A549 (cell line): ENCODE measurements at regions not wholly inside any gene's neighbourhood (a gene's known extent, or its start where the extent isn't known, plus 50 kb on each side); places are given as distances from the start of the nearest gene placed in this dataset.

ENCODE experiments used
- ATAC-seq, 2 experiments: fragments of 200-7000 bp in 1 of 2; fragments of >200 bp in 1 of 2; cut with Nextera tagmentation in 1 of 2; cut with Tn5 transposase in 1 of 2; 3 replicates each; pipeline versions ENCODE4 v1.8.0 to v1.9.1; 2018 to 2020; ENCODE audit warnings: mild to moderate bottlenecking in 1 of 2, moderate library complexity in 1 of 2
- CTCF ChIA-PET: fragments of 300-600 bp; sonication (Branson Sonifier 250); formaldehyde crosslinking; extraction: SDS; loops from one replicate; lab custom pipeline; 2021; ENCODE audit warnings: antibody characterized with exemption, inconsistent platforms; lab: Yijun Ruan, JAX
- POLR2A ChIA-PET: fragments of 350-600 bp; formaldehyde crosslinking; extraction: SDS; loops from one replicate; lab custom pipeline; 2021; ENCODE audit warnings: antibody characterized with exemption, inconsistent platforms; lab: Yijun Ruan, JAX
- DNase-seq, 2 experiments: peaks; one replicate each; pipeline versions ENCODE4 v3.0.0 to v3.0.0-alpha.2; 2011 to 2016; ENCODE audit warnings: low read depth in 1 of 2, low spot score in 1 of 2
- FAIRE-seq: peaks from 2 replicates; lab custom pipeline; 2011; peaks lifted over from hg19 to GRCh38; lab: Jason Lieb, UNC
- H3K27ac ChIP-seq, 2 experiments: fragments of >200 bp; sonication (Bioruptor Twin); formaldehyde crosslinking; 3 replicates each; pipeline ENCODE4 v1.5.1; 2016 to 2017
- H3K4me1 ChIP-seq: fragments of >200 bp; sonication (Bioruptor Twin); formaldehyde crosslinking; 3 replicates; pipeline ENCODE4 v1.6.1; 2016
- H3K4me2 ChIP-seq: fragments of >200 bp; sonication (Bioruptor Twin); formaldehyde crosslinking; 3 replicates; pipeline ENCODE4 v1.6.1; 2016
- H3K4me3 ChIP-seq: fragments of >200 bp; sonication (Bioruptor Twin); formaldehyde crosslinking; 3 replicates; pipeline ENCODE4 v1.5.1; 2016
- H3K9me3 ChIP-seq: fragments of >200 bp; sonication (Bioruptor Twin); formaldehyde crosslinking; 3 replicates; pipeline ENCODE4 v1.6.1; 2016
- ATOH8 ChIP-seq: fragments of 250-450 bp; sonication (Bioruptor Pico); IDR thresholded peaks from 2 replicates; pipeline ENCODE4 v1.5.0; 2020; ENCODE audit warnings: low read depth, mild to moderate bottlenecking, moderate library complexity
- CBX8 ChIP-seq: fragments of 200-600 bp; sonication (generic); IDR thresholded peaks from 2 replicates; pipeline ENCODE4 v1.6.1; 2016
- CEBPB ChIP-seq, 2 experiments: fragments of >200 bp in 1 of 2; sonication (Bioruptor Twin) in 1 of 2; formaldehyde crosslinking in 1 of 2; IDR thresholded peaks; 2 replicates each; pipeline ENCODE4 v1.6.1; 2012 to 2016
- CTCF ChIP-seq: fragments of >200 bp; sonication (Bioruptor Twin); formaldehyde crosslinking; IDR thresholded peaks from 3 replicates; pipeline ENCODE4 v1.5.1; 2016
- E2F6 ChIP-seq: IDR thresholded peaks from 2 replicates; pipeline ENCODE4 v1.6.1; 2012; ENCODE audit warnings: low read depth, borderline replicate concordance
- EHF ChIP-seq: fragments of 250-450 bp; sonication (Bioruptor Pico); IDR thresholded peaks from 2 replicates; pipeline ENCODE4 v1.5.0; 2020; ENCODE audit warnings: mild to moderate bottlenecking
- ESRRA ChIP-seq: fragments of 150-350 bp; IDR thresholded peaks from 2 replicates; pipeline ENCODE4 v1.6.1; 2014; ENCODE audit warnings: mild to moderate bottlenecking, low read length, borderline replicate concordance
- FOSB ChIP-seq: fragments of 250-450 bp; sonication (Bioruptor Pico); IDR thresholded peaks from 2 replicates; pipeline ENCODE4 v1.5.0; 2020; ENCODE audit warnings: mild to moderate bottlenecking, moderate library complexity
- FOSL2 ChIP-seq, 2 experiments: fragments of 450-650 bp in 1 of 2; fragments of >200 bp in 1 of 2; sonication (Bioruptor Twin) in 1 of 2; formaldehyde crosslinking; IDR thresholded peaks; 2 replicates each; pipeline versions ENCODE4 v1.5.0 to v1.6.1; 2016 to 2020; ENCODE audit warnings: mild to moderate bottlenecking in 1 of 2, moderate library complexity in 1 of 2
- FOXS1 ChIP-seq: fragments of 250-450 bp; sonication (Bioruptor Pico); IDR thresholded peaks from 2 replicates; pipeline ENCODE4 v1.5.0; 2020; ENCODE audit warnings: mild to moderate bottlenecking, moderate library complexity
- GATA3 ChIP-seq: IDR thresholded peaks from 2 replicates; pipeline ENCODE4 v1.6.1; 2012; ENCODE audit warnings: borderline replicate concordance
- HDAC2 ChIP-seq: fragments of 200-600 bp; sonication (generic); IDR thresholded peaks from 2 replicates; pipeline ENCODE4 v1.6.1; 2016
- HEYL ChIP-seq: fragments of 250-450 bp; sonication (Bioruptor Pico); IDR thresholded peaks from 2 replicates; pipeline ENCODE4 v1.8.0; 2021; ENCODE audit warnings: mild to moderate bottlenecking, moderate library complexity
- HMGXB4 ChIP-seq: fragments of 250-450 bp; sonication (Bioruptor Pico); IDR thresholded peaks from 2 replicates; pipeline ENCODE4 v1.5.0; 2021; ENCODE audit warnings: mild to moderate bottlenecking, moderate library complexity, borderline replicate concordance
- JUN ChIP-seq, 2 experiments: fragments of >200 bp; sonication (Bioruptor Twin); formaldehyde crosslinking; IDR thresholded peaks; 2 replicates in 1 of 2; 3 replicates in 1 of 2; pipeline ENCODE4 v1.6.1; 2016 to 2017
- KDM1A ChIP-seq: fragments of 200-600 bp; sonication (generic); IDR thresholded peaks from 2 replicates; pipeline ENCODE4 v1.6.1; 2016; ENCODE audit warnings: low read depth, mild to moderate bottlenecking
- KDM5A ChIP-seq: fragments of 200-600 bp; sonication (generic); IDR thresholded peaks from 2 replicates; pipeline ENCODE4 v1.6.1; 2016; ENCODE audit warnings: antibody characterized with exemption, mild to moderate bottlenecking
- MAX ChIP-seq: IDR thresholded peaks from 2 replicates; pipeline ENCODE4 v1.6.1; 2012
- NFE2L2 ChIP-seq: fragments of 150-350 bp; conservative IDR thresholded peaks from 2 replicates; pipeline ENCODE4 v1.6.1; 2014; ENCODE audit warnings: low read length
- NPAS2 ChIP-seq: fragments of 250-450 bp; sonication (Bioruptor Pico); IDR thresholded peaks from 2 replicates; pipeline ENCODE4 v1.8.0; 2022; ENCODE audit warnings: mild to moderate bottlenecking, moderate library complexity, borderline replicate concordance
- PBX3 ChIP-seq: IDR thresholded peaks from 2 replicates; pipeline ENCODE4 v1.6.1; 2012
- PHF8 ChIP-seq: fragments of 200-600 bp; sonication (generic); IDR thresholded peaks from 2 replicates; pipeline ENCODE4 v1.6.1; 2016; ENCODE audit warnings: low read depth, mild to moderate bottlenecking, antibody characterized with exemption, moderate library complexity, borderline replicate concordance
- SMC3 ChIP-seq: fragments of >200 bp; sonication (Bioruptor Twin); formaldehyde crosslinking; IDR thresholded peaks from 3 replicates; pipeline ENCODE4 v1.6.1; 2018; ENCODE audit warnings: inconsistent platforms
- ZSCAN20 ChIP-seq: fragments of 250-450 bp; sonication (Bioruptor Pico); IDR thresholded peaks from 2 replicates; pipeline ENCODE4 v1.8.0; 2022; ENCODE audit warnings: mild to moderate bottlenecking, moderate library complexity
- WGBS: methylation state at CpG from one replicate; pipeline ENCODE4 v1.1.6; 2017; ENCODE audit errors: missing lambda C conversion rate; 5-methylcytosine and 5-hydroxymethylcytosine counted together

- Histone ChIP-seq H3K4me2 (no peak overlapping the region), H3K4me1 (no peaks in the 10 kb centered on the region), H3K27ac (no peak overlapping the region), H3K9me3 (no peaks in the 10 kb centered on the region), H3K4me3 (no peak overlapping the region)
- TF ChIP-seq ZSCAN20 (CRISPR knock-in tag): no peak
- TF ChIP-seq E2F6: no peak
- no peak for TF ChIP-seq HEYL
- no peak for TF ChIP-seq JUN (IDR thresholded peaks at IDR 0.05)
- no peak for TF ChIP-seq FOXS1 (CRISPR knock-in tag)
- no peak for TF ChIP-seq CEBPB (IDR thresholded peaks at IDR 0.05)
- no peak for TF ChIP-seq FOSB (CRISPR knock-in tag)
- TF ChIP-seq HDAC2: no peak
- TF ChIP-seq KDM5A: no peak
- TF ChIP-seq PHF8: no peak
- TF ChIP-seq ATOH8 (CRISPR knock-in tag): no peak
- TF ChIP-seq NPAS2 (CRISPR knock-in tag): no peak
- no peak for TF ChIP-seq PBX3
- no peak for TF ChIP-seq CTCF
- TF ChIP-seq CBX8: no peak
- ChIA-PET CTCF (no interaction called here), POLR2A (no interaction called here)
- 23% methylated on average over 1 of the region's 1 CpG for WGBS
- DNase-seq: no peak
- FAIRE-seq: no peak
- no peak for ATAC-seq
Observed at GRCh38 chr4:30454504-30454903, 265.7 kb upstream of the PCDH7 start.

GRCh38 chr4:30456716-30457115, 263.5 kb upstream of the PCDH7 start:
- POLR2A ChIA-PET: no interaction called here
- FAIRE-seq (no peak), DNase-seq (no peak), ATAC-seq (no peak)
- TF ChIP-seq CEBPB (IDR thresholded peaks at IDR 0.05) (no peak), EHF (CRISPR knock-in tag) (no peak), NFE2L2 (no peak), GATA3 (no peak), SMC3 (no peak), FOSL2 (IDR thresholded peaks at IDR 0.05) (no peak), FOSL2 (CRISPR knock-in tag; IDR thresholded peaks at IDR 0.05) (no peak), MAX (no peak), HMGXB4 (CRISPR knock-in tag) (no peak), ESRRA (no peak), KDM1A (no peak), ZSCAN20 (CRISPR knock-in tag) (no peak)
- H3K27ac ChIP-seq: no peak overlapping the region
- WGBS: 8% methylated on average over 4 of the region's 4 CpGs
- CTCF ChIA-PET: no interaction called here
- no peaks in the 10 kb centered on the region for H3K9me3 ChIP-seq
- H3K4me2 ChIP-seq: no peak overlapping the region
- H3K4me1 ChIP-seq: no peaks in the 10 kb centered on the region
- H3K4me3 ChIP-seq: no peak overlapping the region
